A204.1 (cell line): ENCODE measurements at regions not wholly inside any gene's neighbourhood (a gene's known extent, or its start where the extent isn't known, plus 50 kb on each side); places are given as distances from the start of the nearest gene placed in this dataset.
"Not testable (repeated sequence)": the region's sequence is repeated elsewhere in the genome, so short reads cannot be mapped to it uniquely, and the experiment has no call there.

Experiments
- FAIRE-seq: peaks from 2 replicates; lab custom pipeline; 2012; peaks lifted over from hg19 to GRCh38; lab: Jason Lieb, UNC

DNA sequence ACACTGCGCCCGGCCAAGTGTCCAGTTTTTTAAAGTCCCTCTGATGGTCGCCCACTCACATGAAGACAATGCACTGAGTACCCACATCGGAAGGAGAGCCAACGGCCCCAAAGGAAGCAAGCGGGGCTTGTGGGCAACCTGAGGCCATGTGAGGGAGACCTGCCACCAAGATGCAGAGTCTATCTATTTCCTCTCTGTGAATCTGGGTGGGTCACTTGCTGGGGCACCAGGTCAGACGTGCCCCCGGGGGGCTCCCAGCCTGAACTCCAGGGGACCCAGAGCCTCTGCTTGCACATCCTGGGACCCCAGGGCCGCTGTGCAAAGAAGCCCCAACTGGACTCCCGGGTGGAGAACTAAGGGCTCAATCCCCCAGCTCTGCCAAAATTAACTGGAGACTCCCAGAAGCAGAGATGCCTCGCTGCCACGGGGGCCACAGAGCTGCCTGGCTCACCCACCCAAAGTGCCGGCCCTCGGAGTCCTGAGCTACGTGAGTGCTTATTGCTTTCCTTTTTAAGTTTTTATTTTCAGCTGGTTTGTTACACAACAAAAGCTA is 106.4 kb downstream of the BRD1 start:
- no peak for FAIRE-seq

- FAIRE-seq: no peak
Measured at GRCh38 chr22:49720279-49720959, 107.3 kb downstream of the BRD1 start.

DNA sequence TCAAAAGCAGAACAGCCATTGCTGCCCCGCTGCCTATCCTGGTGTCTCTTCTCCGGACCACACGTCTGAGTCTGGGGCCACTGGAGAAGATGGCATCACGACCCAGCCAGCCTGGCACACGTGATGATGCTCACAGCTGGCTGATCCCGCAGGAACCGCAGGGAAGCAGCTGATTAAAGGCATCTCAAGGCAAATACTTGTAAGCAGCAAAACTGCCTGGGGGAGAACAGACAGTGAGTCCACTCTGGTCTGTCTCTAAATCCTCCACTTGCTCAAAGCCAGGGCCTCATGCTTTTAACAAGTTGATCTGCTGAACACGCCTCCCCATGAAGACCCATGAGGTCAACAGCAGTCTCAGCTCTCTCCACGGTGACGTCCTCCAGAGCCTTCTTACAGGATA is 108.6 kb downstream of the BRD1 start:
- FAIRE-seq: no peak

GRCh38 chr22:49718396-49718795 is 109.3 kb downstream of the BRD1 start:
- no peak for FAIRE-seq

GRCh38 chr22:49717322-49717919 is 110.3 kb downstream of the BRD1 start:
- FAIRE-seq: no peak

DNA sequence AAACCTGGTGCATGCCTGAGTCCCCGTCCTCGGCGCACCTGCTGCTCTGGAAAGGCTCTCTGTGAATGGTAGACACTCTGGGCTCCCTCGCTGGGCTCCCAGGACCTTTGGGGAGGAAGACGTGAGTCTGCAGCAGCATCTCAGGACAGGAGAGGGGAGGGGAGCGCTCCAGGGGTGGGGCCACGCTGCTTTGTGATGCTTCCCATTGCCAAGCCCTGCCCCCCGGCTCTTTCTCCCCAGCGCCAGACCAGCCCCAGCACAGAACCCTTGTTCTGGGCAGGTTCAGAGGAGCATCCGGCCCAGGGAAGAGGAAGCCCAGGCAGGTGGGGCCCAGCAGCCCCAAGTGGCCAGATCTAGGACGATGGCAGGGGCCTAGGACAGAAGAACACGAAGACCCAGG is 111.2 kb downstream of the BRD1 start:
- no peak for FAIRE-seq

GRCh38 chr22:49715450-49715849 is 112.2 kb downstream of the BRD1 start:
- FAIRE-seq: no peak

DNA sequence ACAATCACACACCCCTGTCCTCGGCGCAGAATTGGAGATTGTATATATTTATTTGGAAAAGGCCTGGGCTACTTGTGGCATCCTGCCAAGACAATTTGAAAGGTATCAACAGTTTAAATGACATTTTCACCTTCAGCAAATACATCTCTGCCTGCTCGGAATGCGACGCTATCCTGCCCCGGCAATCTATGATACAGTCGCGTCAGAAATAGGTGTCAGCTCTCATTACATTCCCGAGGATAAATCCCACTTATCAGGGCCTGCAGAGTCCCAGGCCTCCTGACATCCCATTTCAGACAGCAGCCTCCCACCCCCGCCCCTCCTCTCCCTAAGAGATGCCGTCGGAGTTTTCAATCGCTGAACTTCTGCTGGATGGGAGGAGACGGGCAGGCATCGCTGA is 114.7 kb downstream of the BRD1 start:
- no peak for FAIRE-seq

DNA sequence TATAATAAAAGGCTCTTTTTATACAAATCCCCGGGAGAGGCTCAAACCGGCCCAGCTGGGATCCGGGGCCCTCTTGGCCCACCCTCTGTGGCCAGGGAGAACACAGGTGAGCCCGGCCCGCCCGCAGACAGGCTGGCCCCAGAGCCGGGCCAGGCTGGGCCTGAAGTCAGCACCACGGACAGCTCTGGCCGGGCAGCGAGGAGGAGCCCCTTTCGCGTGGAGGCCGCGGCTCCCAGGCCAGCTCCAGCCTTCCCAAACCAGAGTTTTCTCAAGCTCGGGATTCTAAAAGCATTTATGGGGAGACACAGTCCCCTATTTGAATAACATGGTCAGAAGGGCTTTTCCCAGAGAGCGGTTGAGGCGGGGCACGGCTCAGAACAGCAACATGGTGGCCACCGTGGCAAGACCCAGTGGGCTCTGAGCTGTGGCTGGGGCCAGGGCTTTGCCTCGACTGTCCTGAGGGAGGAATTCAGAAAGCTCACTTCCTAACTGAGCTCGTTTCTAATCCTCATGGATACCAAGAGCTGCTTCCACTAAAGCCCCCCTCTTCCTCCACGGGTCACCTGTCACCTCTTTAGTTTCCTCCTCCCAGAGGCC is 115.4 kb downstream of the BRD1 start:
- no peak for FAIRE-seq

DNA sequence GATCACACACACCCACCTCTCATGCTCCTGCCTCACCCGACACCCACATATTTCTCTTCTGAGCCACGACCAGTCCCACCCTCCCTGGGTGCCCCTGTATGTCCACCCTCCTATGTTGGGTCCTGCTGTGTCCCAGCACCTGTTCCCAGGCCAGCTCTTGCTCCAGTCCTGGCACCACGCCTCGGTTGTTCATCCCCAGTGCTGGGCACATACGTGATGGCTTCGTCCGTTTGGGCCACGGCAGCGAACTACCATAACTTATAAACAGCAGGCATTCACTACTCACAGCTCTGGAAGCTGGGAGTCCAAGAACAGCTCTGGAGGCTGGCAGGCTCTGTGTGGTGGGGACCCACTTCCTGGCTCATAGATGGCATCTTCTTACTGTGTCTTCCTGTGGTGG is 116.9 kb downstream of the BRD1 start:
- FAIRE-seq: no peak

DNA sequence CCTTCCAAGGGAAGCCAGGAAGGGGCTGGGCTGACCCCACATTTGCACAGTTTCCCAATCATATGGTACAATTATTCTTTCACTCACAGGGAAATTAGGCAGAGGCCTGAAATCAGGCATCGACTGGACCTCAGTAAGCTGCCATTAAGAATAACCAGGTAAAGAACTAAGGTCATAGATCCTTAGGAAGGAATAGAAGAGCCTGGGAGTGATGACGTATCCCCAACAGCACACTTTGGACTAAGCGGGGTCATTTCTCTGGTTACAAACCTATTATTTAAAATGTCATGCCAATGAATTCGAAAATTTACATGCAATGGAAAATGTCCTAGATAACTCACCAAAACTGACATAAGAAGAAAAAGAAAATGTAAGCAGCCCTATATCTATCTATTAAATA is 118.2 kb downstream of the BRD1 start:
- no peak for FAIRE-seq

DNA sequence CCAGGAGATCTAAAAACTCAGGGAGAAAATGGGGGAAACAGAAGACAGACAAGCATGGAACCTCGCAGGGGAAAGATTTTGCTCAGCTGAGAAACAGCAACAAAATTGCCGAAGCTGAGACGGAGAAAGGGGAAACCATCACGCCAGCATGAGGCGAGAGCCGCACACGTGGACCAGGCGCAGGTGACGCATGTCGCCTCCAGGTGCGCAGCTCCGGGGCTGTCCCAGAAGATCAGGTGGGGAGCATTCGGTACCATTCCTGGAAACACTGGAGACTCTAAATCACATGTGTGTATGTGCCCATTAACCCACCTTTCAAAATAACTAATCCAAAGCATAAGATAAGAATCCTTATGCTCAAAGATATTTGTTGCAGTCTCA is 121.7 kb downstream of the BRD1 start:
- no peak for FAIRE-seq

- no peak for FAIRE-seq
Measured at GRCh38 chr22:49705216-49705971, 122.3 kb downstream of the BRD1 start.

- no peak for FAIRE-seq
Measured at GRCh38 chr22:49704345-49705215, 123.1 kb downstream of the BRD1 start.

- FAIRE-seq: no peak
Measured at GRCh38 chr22:49703990-49704344, 123.7 kb downstream of the BRD1 start.

- no peak for FAIRE-seq
Measured at GRCh38 chr22:49703505-49703904, 124.2 kb downstream of the BRD1 start.

DNA sequence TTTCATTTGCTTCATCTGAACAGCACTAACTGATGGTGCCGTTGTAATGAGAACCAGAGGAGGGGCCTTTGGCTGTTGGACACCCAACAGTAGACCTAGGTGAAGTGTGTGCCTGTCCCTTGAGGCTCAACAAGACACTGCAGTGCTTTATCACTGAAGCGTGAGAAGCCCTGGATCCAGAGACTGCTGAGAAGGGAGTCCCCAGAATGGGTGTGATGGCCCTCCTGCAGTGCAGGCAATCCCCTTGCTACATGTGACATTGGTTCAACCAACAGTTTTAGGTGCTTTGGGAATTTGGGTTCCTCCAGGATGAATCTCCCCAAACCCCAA is 125.6 kb downstream of the BRD1 start:
- FAIRE-seq: no peak

DNA sequence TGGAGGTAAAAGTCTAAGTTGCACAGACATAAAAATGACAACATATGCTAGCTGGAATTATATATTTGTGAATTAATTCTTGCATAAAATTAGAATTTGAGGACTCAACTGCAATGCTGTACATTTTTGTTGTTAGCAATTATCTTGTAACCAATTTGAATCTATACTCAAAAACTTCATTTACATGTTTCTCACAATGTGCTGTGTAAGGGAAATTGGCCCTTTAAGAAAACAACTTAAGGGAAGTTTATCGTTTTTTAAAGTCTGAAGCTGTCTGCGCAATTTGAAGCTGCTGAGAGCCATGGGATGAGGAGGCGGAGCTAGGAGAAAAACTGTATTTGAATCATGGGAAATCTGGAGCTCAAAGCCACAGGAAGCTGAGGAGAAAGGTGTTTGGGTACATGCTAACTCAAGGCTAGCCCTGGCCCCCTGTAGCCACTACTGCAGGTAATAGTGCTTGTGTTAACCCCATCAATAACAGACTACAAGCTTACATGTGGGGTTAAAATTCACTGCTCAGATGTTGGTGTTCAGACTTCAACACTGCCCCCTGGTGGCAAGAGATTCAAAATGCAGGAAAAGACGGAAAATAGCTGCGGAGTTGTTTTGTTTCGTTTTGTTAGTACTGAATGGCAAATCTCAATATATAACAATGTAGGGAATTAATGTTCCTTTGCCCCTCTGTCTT is 126.1 kb downstream of the BRD1 start:
- FAIRE-seq: no peak

- no peak for FAIRE-seq
Measured at GRCh38 chr22:49699928-49700498, 127.7 kb downstream of the BRD1 start.

DNA sequence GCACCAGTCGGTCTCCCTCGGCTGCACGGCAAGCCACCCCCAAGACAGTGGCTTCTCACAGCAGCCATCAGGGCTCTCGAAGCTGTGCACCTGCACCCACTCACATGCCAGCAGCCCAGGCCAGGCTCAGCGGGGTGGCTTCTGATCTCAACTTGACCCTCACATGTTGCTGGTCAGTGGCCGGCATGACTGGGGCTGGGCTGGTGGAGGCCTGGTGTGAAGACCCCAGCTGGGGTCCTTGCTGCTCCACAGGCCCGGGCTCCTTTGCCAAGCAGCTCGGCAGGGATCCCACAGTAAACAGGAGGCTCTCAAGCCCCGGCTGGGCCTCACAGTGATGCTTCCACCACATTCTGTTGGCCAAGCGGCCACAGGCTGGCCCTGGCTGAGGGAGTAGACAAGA is 128.2 kb downstream of the BRD1 start:
- no peak for FAIRE-seq

DNA sequence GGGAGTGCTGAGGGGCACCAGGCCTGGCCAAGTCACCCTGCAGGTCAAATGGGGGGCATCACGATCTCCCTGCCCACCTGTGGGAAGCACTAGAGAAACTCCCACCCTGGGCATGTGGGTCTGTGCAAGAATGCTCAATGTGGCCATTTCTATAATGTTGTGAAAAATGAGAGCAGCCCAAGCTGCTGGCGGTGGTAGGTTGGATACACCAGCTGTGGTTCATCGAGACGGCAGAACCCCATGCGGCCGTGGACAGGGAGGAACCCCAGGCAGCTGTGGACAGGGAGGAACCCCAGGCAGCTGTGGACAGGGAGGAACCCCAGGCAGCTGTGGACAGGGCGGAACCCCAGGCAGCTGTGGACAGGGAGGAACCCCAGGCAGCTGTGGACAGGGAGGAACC is 129.1 kb downstream of the BRD1 start:
- FAIRE-seq: not testable (repeated sequence)
